ENCODE measurements at regions not wholly inside any gene's neighbourhood (a gene's known extent, or its start where the extent isn't known, plus 50 kb on each side); places are given as distances from the start of the nearest gene placed in this dataset.

DNA sequence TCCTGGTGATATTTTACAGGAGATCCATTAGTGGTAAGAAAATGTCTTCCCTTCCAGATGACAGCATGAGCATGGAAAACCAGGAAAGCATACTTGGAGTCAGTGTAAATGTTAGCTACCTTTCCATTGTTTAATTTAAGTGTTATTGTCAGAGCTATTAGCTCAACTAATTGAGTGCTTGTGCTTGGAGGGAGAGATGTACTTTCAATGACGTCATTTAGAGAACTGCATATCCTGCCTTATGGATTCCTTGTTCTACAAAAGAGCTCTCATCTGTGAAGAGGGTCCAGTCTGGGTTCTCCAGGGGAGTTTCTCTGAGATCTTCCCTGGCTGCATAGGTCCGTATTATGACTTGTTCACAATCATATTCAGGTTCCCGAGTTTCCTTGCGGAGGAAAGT lies 687.2 kb downstream of the TBL1XR1 start (continued):
- TF ChIP-seq JUNB (CRISPR knock-in tag; conservative IDR thresholded peaks at IDR 0.05) (0 out of 2 replicates have a peak, but pooled peaks have one; percentile 25), CTBP1 (IDR thresholded peaks at IDR 0.05; ENCODE audit: borderline replicate concordance) (no peak), JUND (IDR thresholded peaks at IDR 0.05; ENCODE audit: borderline replicate concordance, low read depth, low read length) (no peak), JUND (tag; IDR thresholded peaks at IDR 0.05; ENCODE audit: borderline replicate concordance, low read depth, low read length) (peak; percentile 48; the same call in 1 of the 3 replicates), NFRKB (IDR thresholded peaks at IDR 0.05; ENCODE audit: low read depth) (no peak), SRSF1 (IDR thresholded peaks at IDR 0.05; ENCODE audit: low read depth, low read length) (no peak), ZNF212 (CRISPR knock-in tag; IDR thresholded peaks at IDR 0.05) (no peak), BRD9 (IDR thresholded peaks at IDR 0.05; ENCODE audit: low read depth, partially characterized antibody) (no peak), ZNF589 (CRISPR knock-in tag; IDR thresholded peaks at IDR 0.05; ENCODE audit: low read depth) (no peak), ERF (CRISPR knock-in tag; IDR thresholded peaks at IDR 0.05) (no peak), TAF15 (IDR thresholded peaks at IDR 0.05; ENCODE audit: low read depth, low read length) (no peak), TEAD1 (CRISPR knock-in tag; IDR thresholded peaks at IDR 0.05) (no peak), PTRF (tag; IDR thresholded peaks at IDR 0.05) (no peak)
- TF ChIP-seq, protein P1, sequence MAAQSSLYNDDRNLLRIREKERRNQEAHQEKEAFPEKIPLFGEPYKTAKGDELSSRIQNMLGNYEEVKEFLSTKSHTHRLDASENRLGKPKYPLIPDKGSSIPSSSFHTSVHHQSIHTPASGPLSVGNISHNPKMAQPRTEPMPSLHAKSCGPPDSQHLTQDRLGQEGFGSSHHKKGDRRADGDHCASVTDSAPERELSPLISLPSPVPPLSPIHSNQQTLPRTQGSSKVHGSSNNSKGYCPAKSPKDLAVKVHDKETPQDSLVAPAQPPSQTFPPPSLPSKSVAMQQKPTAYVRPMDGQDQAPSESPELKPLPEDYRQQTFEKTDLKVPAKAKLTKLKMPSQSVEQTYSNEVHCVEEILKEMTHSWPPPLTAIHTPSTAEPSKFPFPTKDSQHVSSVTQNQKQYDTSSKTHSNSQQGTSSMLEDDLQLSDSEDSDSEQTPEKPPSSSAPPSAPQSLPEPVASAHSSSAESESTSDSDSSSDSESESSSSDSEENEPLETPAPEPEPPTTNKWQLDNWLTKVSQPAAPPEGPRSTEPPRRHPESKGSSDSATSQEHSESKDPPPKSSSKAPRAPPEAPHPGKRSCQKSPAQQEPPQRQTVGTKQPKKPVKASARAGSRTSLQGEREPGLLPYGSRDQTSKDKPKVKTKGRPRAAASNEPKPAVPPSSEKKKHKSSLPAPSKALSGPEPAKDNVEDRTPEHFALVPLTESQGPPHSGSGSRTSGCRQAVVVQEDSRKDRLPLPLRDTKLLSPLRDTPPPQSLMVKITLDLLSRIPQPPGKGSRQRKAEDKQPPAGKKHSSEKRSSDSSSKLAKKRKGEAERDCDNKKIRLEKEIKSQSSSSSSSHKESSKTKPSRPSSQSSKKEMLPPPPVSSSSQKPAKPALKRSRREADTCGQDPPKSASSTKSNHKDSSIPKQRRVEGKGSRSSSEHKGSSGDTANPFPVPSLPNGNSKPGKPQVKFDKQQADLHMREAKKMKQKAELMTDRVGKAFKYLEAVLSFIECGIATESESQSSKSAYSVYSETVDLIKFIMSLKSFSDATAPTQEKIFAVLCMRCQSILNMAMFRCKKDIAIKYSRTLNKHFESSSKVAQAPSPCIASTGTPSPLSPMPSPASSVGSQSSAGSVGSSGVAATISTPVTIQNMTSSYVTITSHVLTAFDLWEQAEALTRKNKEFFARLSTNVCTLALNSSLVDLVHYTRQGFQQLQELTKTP (IDR thresholded peaks at IDR 0.05; ENCODE audit: low read depth in 1 of 2, partially characterized antibody in 2 of 2), result no peak
- TF ChIP-seq, protein P2, sequence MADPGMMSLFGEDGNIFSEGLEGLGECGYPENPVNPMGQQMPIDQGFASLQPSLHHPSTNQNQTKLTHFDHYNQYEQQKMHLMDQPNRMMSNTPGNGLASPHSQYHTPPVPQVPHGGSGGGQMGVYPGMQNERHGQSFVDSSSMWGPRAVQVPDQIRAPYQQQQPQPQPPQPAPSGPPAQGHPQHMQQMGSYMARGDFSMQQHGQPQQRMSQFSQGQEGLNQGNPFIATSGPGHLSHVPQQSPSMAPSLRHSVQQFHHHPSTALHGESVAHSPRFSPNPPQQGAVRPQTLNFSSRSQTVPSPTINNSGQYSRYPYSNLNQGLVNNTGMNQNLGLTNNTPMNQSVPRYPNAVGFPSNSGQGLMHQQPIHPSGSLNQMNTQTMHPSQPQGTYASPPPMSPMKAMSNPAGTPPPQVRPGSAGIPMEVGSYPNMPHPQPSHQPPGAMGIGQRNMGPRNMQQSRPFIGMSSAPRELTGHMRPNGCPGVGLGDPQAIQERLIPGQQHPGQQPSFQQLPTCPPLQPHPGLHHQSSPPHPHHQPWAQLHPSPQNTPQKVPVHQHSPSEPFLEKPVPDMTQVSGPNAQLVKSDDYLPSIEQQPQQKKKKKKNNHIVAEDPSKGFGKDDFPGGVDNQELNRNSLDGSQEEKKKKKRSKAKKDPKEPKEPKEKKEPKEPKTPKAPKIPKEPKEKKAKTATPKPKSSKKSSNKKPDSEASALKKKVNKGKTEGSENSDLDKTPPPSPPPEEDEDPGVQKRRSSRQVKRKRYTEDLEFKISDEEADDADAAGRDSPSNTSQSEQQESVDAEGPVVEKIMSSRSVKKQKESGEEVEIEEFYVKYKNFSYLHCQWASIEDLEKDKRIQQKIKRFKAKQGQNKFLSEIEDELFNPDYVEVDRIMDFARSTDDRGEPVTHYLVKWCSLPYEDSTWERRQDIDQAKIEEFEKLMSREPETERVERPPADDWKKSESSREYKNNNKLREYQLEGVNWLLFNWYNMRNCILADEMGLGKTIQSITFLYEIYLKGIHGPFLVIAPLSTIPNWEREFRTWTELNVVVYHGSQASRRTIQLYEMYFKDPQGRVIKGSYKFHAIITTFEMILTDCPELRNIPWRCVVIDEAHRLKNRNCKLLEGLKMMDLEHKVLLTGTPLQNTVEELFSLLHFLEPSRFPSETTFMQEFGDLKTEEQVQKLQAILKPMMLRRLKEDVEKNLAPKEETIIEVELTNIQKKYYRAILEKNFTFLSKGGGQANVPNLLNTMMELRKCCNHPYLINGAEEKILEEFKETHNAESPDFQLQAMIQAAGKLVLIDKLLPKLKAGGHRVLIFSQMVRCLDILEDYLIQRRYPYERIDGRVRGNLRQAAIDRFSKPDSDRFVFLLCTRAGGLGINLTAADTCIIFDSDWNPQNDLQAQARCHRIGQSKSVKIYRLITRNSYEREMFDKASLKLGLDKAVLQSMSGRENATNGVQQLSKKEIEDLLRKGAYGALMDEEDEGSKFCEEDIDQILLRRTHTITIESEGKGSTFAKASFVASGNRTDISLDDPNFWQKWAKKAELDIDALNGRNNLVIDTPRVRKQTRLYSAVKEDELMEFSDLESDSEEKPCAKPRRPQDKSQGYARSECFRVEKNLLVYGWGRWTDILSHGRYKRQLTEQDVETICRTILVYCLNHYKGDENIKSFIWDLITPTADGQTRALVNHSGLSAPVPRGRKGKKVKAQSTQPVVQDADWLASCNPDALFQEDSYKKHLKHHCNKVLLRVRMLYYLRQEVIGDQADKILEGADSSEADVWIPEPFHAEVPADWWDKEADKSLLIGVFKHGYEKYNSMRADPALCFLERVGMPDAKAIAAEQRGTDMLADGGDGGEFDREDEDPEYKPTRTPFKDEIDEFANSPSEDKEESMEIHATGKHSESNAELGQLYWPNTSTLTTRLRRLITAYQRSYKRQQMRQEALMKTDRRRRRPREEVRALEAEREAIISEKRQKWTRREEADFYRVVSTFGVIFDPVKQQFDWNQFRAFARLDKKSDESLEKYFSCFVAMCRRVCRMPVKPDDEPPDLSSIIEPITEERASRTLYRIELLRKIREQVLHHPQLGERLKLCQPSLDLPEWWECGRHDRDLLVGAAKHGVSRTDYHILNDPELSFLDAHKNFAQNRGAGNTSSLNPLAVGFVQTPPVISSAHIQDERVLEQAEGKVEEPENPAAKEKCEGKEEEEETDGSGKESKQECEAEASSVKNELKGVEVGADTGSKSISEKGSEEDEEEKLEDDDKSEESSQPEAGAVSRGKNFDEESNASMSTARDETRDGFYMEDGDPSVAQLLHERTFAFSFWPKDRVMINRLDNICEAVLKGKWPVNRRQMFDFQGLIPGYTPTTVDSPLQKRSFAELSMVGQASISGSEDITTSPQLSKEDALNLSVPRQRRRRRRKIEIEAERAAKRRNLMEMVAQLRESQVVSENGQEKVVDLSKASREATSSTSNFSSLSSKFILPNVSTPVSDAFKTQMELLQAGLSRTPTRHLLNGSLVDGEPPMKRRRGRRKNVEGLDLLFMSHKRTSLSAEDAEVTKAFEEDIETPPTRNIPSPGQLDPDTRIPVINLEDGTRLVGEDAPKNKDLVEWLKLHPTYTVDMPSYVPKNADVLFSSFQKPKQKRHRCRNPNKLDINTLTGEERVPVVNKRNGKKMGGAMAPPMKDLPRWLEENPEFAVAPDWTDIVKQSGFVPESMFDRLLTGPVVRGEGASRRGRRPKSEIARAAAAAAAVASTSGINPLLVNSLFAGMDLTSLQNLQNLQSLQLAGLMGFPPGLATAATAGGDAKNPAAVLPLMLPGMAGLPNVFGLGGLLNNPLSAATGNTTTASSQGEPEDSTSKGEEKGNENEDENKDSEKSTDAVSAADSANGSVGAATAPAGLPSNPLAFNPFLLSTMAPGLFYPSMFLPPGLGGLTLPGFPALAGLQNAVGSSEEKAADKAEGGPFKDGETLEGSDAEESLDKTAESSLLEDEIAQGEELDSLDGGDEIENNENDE (IDR thresholded peaks at IDR 0.05; ENCODE audit: low read depth, low read length), result no peak

Measured in K562 (cell line).